ENCODE measurements at regions not wholly inside any gene's neighbourhood (a gene's known extent, or its start where the extent isn't known, plus 50 kb on each side); places are given as distances from the start of the nearest gene placed in this dataset.

DNA sequence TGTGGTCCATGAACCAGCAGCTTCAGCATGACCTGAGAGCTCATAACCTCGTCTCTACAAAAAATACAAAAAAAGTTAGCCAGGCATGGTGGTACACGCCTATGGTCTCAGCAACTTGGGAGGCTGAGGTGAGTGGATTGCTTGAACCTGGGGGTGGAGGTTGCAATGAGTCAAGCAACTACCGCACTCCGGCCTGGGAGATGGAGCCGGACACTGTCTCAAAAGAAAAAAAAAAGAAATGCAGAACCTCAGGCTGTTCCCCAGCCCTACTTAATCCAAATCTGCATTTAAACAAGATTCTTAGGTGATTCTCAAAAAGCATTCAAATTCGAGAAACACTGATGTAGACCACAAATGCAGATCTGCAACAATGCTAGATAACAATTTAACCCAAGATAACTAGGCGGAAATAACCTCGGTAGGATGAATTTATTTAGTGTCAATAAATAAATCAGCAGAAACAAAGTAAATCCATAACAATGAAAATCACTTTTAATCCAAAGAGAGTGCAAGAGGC, 203.5 kb downstream of the SP3 start:
- TF ChIP-seq, protein P1, sequence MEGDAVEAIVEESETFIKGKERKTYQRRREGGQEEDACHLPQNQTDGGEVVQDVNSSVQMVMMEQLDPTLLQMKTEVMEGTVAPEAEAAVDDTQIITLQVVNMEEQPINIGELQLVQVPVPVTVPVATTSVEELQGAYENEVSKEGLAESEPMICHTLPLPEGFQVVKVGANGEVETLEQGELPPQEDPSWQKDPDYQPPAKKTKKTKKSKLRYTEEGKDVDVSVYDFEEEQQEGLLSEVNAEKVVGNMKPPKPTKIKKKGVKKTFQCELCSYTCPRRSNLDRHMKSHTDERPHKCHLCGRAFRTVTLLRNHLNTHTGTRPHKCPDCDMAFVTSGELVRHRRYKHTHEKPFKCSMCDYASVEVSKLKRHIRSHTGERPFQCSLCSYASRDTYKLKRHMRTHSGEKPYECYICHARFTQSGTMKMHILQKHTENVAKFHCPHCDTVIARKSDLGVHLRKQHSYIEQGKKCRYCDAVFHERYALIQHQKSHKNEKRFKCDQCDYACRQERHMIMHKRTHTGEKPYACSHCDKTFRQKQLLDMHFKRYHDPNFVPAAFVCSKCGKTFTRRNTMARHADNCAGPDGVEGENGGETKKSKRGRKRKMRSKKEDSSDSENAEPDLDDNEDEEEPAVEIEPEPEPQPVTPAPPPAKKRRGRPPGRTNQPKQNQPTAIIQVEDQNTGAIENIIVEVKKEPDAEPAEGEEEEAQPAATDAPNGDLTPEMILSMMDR (conservative IDR thresholded peaks at IDR 0.05) = no peak
- H3K27ac Mint-ChIP-seq = no peak overlapping the region
- H3K36me3 Mint-ChIP-seq (ENCODE audit: low read depth) = no peaks in the 10 kb centered on the region
- no peaks in the 10 kb centered on the region for H3K27me3 ChIP-seq (ENCODE audit: control insufficient read depth, insufficient read depth, low read length, poor library complexity, severe bottlenecking)
- 88 to 100% methylated on average over 1 to 8 of the region's 8 CpGs for WGBS, 2 experiments (ENCODE audit: insufficient coverage in 1 of 2, insufficient read length in 1 of 2)
- H3K4me1 ChIP-seq (ENCODE audit: control insufficient read depth, insufficient read depth, low read length) = no peaks in the 10 kb centered on the region
- H3K4me3 ChIP-seq (ENCODE audit: low read length) = no peak overlapping the region
- no peaks in the 10 kb centered on the region for H3K27me3 Mint-ChIP-seq (ENCODE audit: insufficient read depth)
- no peak overlapping the region for H3K4me3 Mint-ChIP-seq
- H3K9me3 Mint-ChIP-seq = no peaks in the 10 kb centered on the region
- peaks cover 11% of the 10 kb centered on the region for H3K4me1 Mint-ChIP-seq
- no peaks in the 10 kb centered on the region for H3K36me3 ChIP-seq (ENCODE audit: control insufficient read depth, insufficient read depth, low read length)
- DNase-seq = no peak
- H3K9me3 ChIP-seq (ENCODE audit: control insufficient read depth, low read length) = no peaks in the 10 kb centered on the region
- no peak overlapping the region for H3K27ac ChIP-seq (ENCODE audit: low read depth, low read length)
- no peak overlapping the region for H3K9ac ChIP-seq (ENCODE audit: extremely low read depth, low read length, poor library complexity, severe bottlenecking)

DNA sequence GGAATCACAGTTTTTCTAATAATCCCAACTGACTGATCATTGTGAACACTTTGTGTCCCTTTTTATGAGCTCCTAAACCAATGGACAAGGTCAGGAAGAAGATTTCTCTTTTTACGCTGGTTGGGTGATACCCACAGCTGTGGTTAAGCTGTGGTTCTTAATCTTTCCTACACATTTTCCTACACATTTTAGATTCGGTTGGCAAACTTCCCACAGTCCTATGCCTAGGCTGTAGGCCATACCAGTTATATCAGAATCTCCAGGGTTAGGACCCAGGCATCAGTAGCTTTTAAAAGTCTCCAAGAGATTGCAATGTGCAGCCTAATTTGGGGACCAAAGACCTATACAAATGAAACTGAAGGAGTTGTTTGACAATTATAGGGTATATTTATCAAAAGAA, 203.0 kb downstream of the SP3 start:
- H3K27me3 ChIP-seq (ENCODE audit: control insufficient read depth, insufficient read depth, low read length, poor library complexity, severe bottlenecking) = peaks cover 5% of the 10 kb centered on the region
- Mint-ChIP-seq H3K36me3 (ENCODE audit: low read depth) (no peaks in the 10 kb centered on the region), H3K9me3 (no peaks in the 10 kb centered on the region), H3K27ac (no peak overlapping the region), H3K27me3 (ENCODE audit: insufficient read depth) (no peaks in the 10 kb centered on the region), H3K4me3 (no peak overlapping the region), H3K4me1 (peaks cover 11% of the 10 kb centered on the region)
- 75 to 89% methylated on average over 1 to 2 of the region's 2 CpGs for WGBS, 2 experiments (ENCODE audit: insufficient coverage in 1 of 2, insufficient read length in 1 of 2)
- no peak overlapping the region for H3K9ac ChIP-seq (ENCODE audit: extremely low read depth, low read length, poor library complexity, severe bottlenecking)
- no peak overlapping the region for H3K4me3 ChIP-seq (ENCODE audit: low read length)
- H3K27ac ChIP-seq (ENCODE audit: low read depth, low read length) = no peak overlapping the region
- DNase-seq = no peak
- H3K9me3 ChIP-seq (ENCODE audit: control insufficient read depth, low read length) = no peaks in the 10 kb centered on the region
- TF ChIP-seq, protein P1 (conservative IDR thresholded peaks at IDR 0.05) = no peak
- H3K4me1 ChIP-seq (ENCODE audit: control insufficient read depth, insufficient read depth, low read length) = no peaks in the 10 kb centered on the region
- no peaks in the 10 kb centered on the region for H3K36me3 ChIP-seq (ENCODE audit: control insufficient read depth, insufficient read depth, low read length)

DNA sequence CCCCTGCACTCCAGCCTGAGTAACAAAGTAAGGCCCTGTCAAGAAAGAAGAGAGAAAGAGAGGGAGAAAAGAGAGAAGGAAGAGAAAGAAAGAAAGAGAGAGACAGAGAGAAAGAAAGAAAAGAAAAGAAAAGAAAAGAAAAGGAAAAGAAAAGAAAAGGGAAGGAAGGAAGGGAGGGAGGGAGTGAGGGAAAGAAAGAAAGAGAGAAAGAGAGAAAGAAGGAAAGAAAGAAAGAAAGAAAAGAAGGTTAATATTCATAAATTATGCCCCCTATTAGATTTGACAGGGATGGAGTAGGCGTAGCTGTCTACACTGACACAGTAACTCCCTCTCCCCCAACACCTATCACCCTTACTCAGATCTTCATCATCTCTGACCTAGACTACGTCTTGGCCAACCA, 202.3 kb downstream of the SP3 start:
- Histone ChIP-seq H3K36me3 (ENCODE audit: control insufficient read depth, insufficient read depth, low read length) (no peaks in the 10 kb centered on the region), H3K4me3 (ENCODE audit: low read length) (no peak overlapping the region), H3K27ac (ENCODE audit: low read depth, low read length) (no peak overlapping the region), H3K4me1 (ENCODE audit: control insufficient read depth, insufficient read depth, low read length) (no peaks in the 10 kb centered on the region), H3K9me3 (ENCODE audit: control insufficient read depth, low read length) (no peaks in the 10 kb centered on the region), H3K9ac (ENCODE audit: extremely low read depth, low read length, poor library complexity, severe bottlenecking) (no peak overlapping the region), H3K27me3 (ENCODE audit: control insufficient read depth, insufficient read depth, low read length, poor library complexity, severe bottlenecking) (peaks cover 7% of the 10 kb centered on the region)
- no peak overlapping the region for H3K4me3 Mint-ChIP-seq
- DNase-seq = no peak
- no peaks in the 10 kb centered on the region for H3K9me3 Mint-ChIP-seq
- no peak overlapping the region for H3K27ac Mint-ChIP-seq
- TF ChIP-seq, protein P1 (conservative IDR thresholded peaks at IDR 0.05) = no peak
- H3K4me1 Mint-ChIP-seq = peaks cover 11% of the 10 kb centered on the region
- H3K27me3 Mint-ChIP-seq (ENCODE audit: insufficient read depth) = no peaks in the 10 kb centered on the region
- H3K36me3 Mint-ChIP-seq (ENCODE audit: low read depth) = no peaks in the 10 kb centered on the region
- 91 to 100% methylated on average over 1 to 2 of the region's 2 CpGs for WGBS, 2 experiments (ENCODE audit: insufficient coverage in 1 of 2, insufficient read length in 1 of 2)
